ENCODE measurements at regions not wholly inside any gene's neighbourhood (a gene's known extent, or its start where the extent isn't known, plus 50 kb on each side); places are given as distances from the start of the nearest gene placed in this dataset.
"Not testable (repeated sequence)": the region's sequence is repeated elsewhere in the genome, so short reads cannot be mapped to it uniquely, and the experiment has no call there.

- DNase-seq (ENCODE audit: insufficient read length, low spot score) (no peak), FAIRE-seq (no peak)
- no peak for TF ChIP-seq CTCF (IDR thresholded peaks at IDR 0.05; ENCODE audit: insufficient read depth, missing control alignments)
Observed at GRCh38 chr15:23797747-23798446, 110.8 kb upstream of the NDN start.

- no peak for TF ChIP-seq CTCF (IDR thresholded peaks at IDR 0.05; ENCODE audit: insufficient read depth, missing control alignments)
- DNase-seq (ENCODE audit: insufficient read length, low spot score) (no peak), FAIRE-seq (no peak)
Observed at GRCh38 chr15:23801881-23802280, 114.8 kb upstream of the NDN start.

GRCh38 chr15:23802896-23803435 lies 115.9 kb upstream of the NDN start:
- FAIRE-seq; DNase-seq (ENCODE audit: insufficient read length, low spot score): not testable (repeated sequence)

- DNase-seq (ENCODE audit: insufficient read length, low spot score) = no peak
- TF ChIP-seq CTCF (IDR thresholded peaks at IDR 0.05; ENCODE audit: insufficient read depth, missing control alignments) = no peak
- FAIRE-seq = no peak
Observed at GRCh38 chr15:23806980-23807379, 119.9 kb upstream of the NDN start.

GRCh38 chr15:23823508-23823907 lies 136.4 kb upstream of the NDN start:
- DNase-seq (ENCODE audit: insufficient read length, low spot score) (no peak), FAIRE-seq (no peak)
- peak; percentile 8 for TF ChIP-seq CTCF (IDR thresholded peaks at IDR 0.05; ENCODE audit: insufficient read depth, missing control alignments)

GRCh38 chr15:23828786-23829185 lies 141.7 kb upstream of the NDN start:
- no peak for TF ChIP-seq CTCF (IDR thresholded peaks at IDR 0.05; ENCODE audit: insufficient read depth, missing control alignments)
- FAIRE-seq = no peak
- DNase-seq (ENCODE audit: insufficient read length, low spot score) = no peak

GRCh38 chr15:23835953-23836352 lies 148.8 kb upstream of the NDN start:
- TF ChIP-seq CTCF (IDR thresholded peaks at IDR 0.05; ENCODE audit: insufficient read depth, missing control alignments) = no peak
- DNase-seq (ENCODE audit: insufficient read length, low spot score) (no peak), FAIRE-seq (no peak)

All from D721Med (cell line).